AG10803 (cell line): ENCODE measurements at regions not wholly inside any gene's neighbourhood (a gene's known extent, or its start where the extent isn't known, plus 50 kb on each side); places are given as distances from the start of the nearest gene placed in this dataset.

Experiments
- DNase-seq: peaks from one replicate; pipeline ENCODE4 v3.0.0; 2010; ENCODE audit warnings: low read depth
- H3K4me3 ChIP-seq: 2 replicates; pipeline ENCODE4 v1.5.1; 2011; ENCODE audit warnings: mild to moderate bottlenecking, low read length, control low read depth
- TF ChIP-seq, protein P1 (sequence below): conservative IDR thresholded peaks from 2 replicates; pipeline ENCODE4 v1.5.1; 2011; ENCODE audit warnings: mild to moderate bottlenecking, low read length, control low read depth, inconsistent platforms

DNA sequence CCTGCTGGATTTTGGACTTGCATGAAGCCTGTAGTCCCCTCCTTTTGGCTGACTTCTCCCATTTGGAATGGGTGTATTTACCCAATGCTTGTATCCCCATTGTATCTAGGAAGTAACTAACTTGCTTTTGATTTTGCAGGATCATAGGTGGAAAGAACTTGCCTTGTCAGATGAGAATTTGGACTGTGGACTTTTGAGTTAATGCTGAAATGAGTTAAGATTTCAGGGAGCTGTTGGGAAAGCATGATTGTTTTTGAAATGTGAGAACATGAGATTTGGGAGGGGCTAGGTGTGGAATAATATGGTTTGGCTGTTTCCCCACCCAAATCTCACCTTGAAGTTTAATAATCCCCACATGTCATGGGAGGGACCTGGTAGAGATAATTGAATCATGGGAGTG lies 189.6 kb upstream of the CDKN2B start:
- TF ChIP-seq, protein P1, sequence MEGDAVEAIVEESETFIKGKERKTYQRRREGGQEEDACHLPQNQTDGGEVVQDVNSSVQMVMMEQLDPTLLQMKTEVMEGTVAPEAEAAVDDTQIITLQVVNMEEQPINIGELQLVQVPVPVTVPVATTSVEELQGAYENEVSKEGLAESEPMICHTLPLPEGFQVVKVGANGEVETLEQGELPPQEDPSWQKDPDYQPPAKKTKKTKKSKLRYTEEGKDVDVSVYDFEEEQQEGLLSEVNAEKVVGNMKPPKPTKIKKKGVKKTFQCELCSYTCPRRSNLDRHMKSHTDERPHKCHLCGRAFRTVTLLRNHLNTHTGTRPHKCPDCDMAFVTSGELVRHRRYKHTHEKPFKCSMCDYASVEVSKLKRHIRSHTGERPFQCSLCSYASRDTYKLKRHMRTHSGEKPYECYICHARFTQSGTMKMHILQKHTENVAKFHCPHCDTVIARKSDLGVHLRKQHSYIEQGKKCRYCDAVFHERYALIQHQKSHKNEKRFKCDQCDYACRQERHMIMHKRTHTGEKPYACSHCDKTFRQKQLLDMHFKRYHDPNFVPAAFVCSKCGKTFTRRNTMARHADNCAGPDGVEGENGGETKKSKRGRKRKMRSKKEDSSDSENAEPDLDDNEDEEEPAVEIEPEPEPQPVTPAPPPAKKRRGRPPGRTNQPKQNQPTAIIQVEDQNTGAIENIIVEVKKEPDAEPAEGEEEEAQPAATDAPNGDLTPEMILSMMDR: no peak
- no peak for DNase-seq

DNA sequence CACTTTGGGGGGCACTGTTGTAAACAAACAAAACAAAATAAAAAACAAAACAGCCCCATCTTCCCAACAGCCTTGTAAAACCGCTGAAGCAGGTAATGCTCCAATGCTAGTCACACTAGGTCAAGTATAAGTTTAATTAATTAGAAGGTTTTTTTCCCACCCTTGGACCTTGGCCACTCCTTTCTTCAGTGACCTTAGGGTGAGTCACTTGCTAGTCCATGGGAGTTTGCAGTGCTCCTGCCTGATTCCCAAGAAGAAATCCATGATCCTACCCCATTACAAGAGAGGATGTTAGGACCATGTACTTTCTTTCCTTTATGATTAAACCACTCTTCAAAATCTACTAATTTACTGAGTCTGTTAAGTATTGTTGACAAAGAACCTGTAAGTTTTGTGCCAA lies 192.2 kb upstream of the CDKN2B start:
- DNase-seq: no peak
- H3K4me3 ChIP-seq: no peak overlapping the region
- TF ChIP-seq, protein P1: no peak

More for the DNA sequence above, 189.6 kb upstream of the CDKN2B start:
- no peak overlapping the region for H3K4me3 ChIP-seq

DNA sequence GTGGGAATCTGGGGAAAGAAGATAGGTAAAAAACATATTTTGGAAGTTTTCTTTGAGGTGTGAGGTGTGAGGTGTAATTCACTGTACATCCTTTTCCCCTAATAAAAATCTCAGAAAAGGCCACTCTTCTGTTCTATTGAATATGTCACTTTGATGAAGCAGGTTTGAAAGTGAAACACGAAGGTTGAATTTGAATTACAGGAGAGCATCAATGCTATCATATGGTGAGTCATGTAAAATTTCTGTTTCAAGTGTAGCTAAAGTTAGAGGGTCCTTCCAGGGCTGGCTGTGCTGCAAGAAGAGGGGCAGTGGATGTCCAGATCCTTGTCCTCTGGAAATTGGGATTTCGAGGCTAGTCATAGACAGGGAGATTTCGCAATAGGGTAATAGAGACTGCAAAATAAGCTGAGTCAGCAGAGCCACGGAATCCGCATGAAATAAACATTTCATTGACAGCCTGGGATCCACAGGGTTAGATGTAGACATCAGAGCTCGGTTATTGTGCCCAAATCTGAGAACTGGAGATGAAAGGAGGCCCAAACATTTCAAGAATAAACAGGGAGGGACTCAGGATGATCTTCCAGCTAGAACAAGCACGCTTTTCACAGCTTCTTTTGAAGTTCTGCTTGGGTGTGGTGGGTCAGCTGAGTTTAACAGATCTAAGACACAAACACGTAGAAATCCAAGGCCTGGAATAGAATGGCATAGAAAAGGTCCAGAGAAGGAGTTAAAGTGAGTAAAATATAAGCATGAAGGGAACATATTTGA lies 194.4 kb upstream of the CDKN2B start:
- DNase-seq: peak; percentile 62
- TF ChIP-seq, protein P1: no peak
- no peak overlapping the region for H3K4me3 ChIP-seq

DNA sequence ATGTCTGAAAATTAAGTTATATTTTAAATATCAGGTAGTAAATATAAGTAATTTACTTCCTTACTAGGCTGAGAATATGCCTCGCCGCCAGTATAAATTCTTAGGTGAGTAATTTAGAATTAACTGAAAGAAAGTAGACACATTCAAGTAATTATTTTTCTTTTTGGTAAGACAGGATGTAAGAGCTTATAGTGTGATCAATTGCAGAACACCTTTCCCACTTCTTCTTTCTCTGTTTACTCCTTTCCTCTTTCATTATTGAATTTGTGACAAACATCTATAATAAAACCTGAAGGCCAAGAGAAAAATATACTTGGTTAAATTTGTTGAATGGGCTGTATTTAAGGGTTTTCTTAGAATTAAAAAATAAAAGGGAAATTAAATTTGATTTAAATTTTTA lies 195.1 kb upstream of the CDKN2B start:
- TF ChIP-seq, protein P1: no peak
- DNase-seq: no peak

DNA sequence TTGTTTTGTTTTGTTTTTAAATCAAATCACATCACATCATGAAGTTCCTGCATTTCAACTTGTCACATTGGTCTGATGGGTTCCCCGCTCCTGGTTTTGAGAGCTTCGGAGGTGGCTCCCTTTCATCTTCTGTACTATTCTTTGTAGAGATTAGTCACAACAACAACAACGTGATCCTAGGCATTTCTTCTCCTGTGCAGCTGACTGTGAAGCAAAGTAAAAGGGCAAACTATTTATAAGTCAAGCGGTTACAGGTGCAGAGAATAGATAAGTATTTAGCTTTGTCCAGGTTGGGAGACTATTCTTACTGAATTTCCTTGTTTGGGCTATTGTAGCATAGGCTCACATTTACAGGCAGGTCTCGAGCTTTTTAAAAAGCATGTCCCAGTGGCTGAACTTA lies 197.7 kb upstream of the CDKN2B start:
- no peak for DNase-seq
- no peak overlapping the region for H3K4me3 ChIP-seq
- TF ChIP-seq, protein P1: no peak

More for the DNA sequence above, 195.1 kb upstream of the CDKN2B start:
- H3K4me3 ChIP-seq: no peak overlapping the region

DNA sequence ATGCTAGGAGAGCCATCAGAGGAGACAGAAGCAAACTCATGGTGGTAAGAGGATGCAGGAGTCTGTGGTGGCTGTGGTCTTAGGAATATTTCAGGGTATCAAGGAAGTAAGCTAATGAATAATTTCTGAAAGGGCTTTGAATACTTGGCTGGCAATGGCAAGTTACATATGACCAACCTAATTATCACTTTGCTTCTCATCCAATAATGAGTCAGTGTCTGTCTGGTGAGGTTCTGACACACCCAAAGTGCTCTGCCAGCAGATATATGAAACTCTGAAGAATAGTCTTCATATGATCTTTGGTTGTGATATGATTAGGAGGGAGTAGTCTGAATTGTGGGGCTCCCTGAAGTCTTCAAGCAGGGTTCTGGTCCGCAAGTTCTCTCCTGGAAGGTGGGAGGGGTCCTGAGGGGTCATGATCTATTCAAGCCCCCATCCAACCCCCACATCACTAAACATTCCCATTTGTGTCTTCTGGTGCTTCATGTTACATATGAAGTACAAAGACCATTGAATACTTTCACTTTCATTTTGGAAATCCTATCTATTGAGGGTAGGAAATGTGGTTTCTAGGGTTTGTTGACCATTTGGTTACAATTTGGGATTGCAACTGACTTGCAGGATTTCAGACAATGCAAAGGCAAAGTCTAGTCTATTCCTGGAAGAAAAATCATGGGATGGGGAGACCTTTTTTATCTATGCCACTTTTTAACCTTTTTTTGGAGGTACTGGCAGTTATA lies 199.9 kb upstream of the CDKN2B start:
- TF ChIP-seq, protein P1: no peak
- peak; percentile 51 for DNase-seq
- no peak overlapping the region for H3K4me3 ChIP-seq

DNA sequence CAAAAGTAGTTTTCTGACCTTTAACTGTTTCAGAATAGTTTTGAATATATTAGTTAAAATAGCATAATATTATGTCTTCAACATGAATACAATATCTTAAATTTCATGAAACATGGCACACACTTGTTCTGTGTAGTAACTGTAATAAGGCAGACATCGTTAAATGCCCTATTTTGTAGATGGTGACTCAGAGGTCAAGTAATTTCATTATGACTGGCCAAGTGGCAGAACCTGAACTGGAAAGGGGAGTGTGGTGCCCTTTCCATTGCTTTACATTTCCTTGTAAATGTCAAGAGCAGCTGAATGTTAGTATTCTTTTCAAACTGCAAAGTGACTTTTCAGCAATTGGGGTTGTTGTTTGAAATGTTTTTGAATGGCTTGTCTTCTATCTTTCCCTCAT lies 201.2 kb upstream of the CDKN2B start:
- peak; percentile 4 for DNase-seq
- H3K4me3 ChIP-seq: no peak overlapping the region
- TF ChIP-seq, protein P1: no peak
